Activated naive CD4-positive, alpha-beta T cell treated with anti-CD3 and anti-CD28 coated beads, Interleukin-2, amount 10 ng/mL, durations not matched to agents 7 days and 5 days (primary cell): ENCODE measurements at regions not wholly inside any gene's neighbourhood (a gene's known extent, or its start where the extent isn't known, plus 50 kb on each side); places are given as distances from the start of the nearest gene placed in this dataset.

Experiments
- CTCF ChIA-PET: fragments of 350-600 bp; sonication (Branson Sonifier 250); formaldehyde crosslinking; loops from one replicate; lab custom pipeline; 2021; ENCODE audit warnings: antibody characterized with exemption; lab: Charles Lee
- DNase-seq: peaks from one replicate; pipeline ENCODE4 v3.0.0-alpha.2; 2020
- H3K27ac Mint-ChIP-seq: one replicate; pipeline ENCODE4 v1.8.0; 2021; ENCODE audit warnings: mild to moderate bottlenecking, moderate library complexity, mixed read lengths
- H3K27me3 Mint-ChIP-seq: one replicate; pipeline ENCODE4 v1.8.0; 2021; ENCODE audit warnings: mild to moderate bottlenecking, mixed read lengths
- H3K36me3 Mint-ChIP-seq: one replicate; pipeline ENCODE4 v1.8.0; 2021; ENCODE audit warnings: mixed read lengths
- H3K4me1 Mint-ChIP-seq: one replicate; pipeline ENCODE4 v1.8.0; 2021; ENCODE audit warnings: mixed read lengths
- H3K4me3 Mint-ChIP-seq: one replicate; pipeline ENCODE4 v1.8.0; 2021; ENCODE audit warnings: mild to moderate bottlenecking, moderate library complexity, mixed read lengths
- H3K9me3 Mint-ChIP-seq: one replicate; pipeline ENCODE4 v1.8.0; 2021; ENCODE audit warnings: mixed read lengths

- Mint-ChIP-seq H3K4me3 (no peak overlapping the region), H3K4me1 (no peaks in the 10 kb centered on the region), H3K9me3 (no peaks in the 10 kb centered on the region), H3K36me3 (no peaks in the 10 kb centered on the region), H3K27me3 (peaks cover 10% of the 10 kb centered on the region), H3K27ac (no peak overlapping the region)
- CTCF ChIA-PET, result interaction anchor here (1.1 kb wide), 1 partner anchor 10 kb away, joined by 3 read pairs; no protein-coding TSS in a partner anchor
- DNase-seq, result no peak
Observed at GRCh38 chr4:154677300-154677699, 64.8 kb upstream of the FGG start.

GRCh38 chr4:154677923-154678322, 65.5 kb upstream of the FGG start:
- peaks cover 11% of the 10 kb centered on the region for H3K27me3 Mint-ChIP-seq
- DNase-seq, result no peak
- no peak overlapping the region for H3K4me3 Mint-ChIP-seq
- H3K9me3 Mint-ChIP-seq, result no peaks in the 10 kb centered on the region
- H3K27ac Mint-ChIP-seq, result no peak overlapping the region
- H3K4me1 Mint-ChIP-seq, result no peaks in the 10 kb centered on the region
- no peaks in the 10 kb centered on the region for H3K36me3 Mint-ChIP-seq
- CTCF ChIA-PET, result interaction anchor here (1.1 kb wide), 1 partner anchor 9 kb away, joined by 3 read pairs; no protein-coding TSS in a partner anchor

- Mint-ChIP-seq H3K4me1 (no peaks in the 10 kb centered on the region), H3K27me3 (peaks cover 7% of the 10 kb centered on the region), H3K4me3 (no peak overlapping the region), H3K9me3 (no peaks in the 10 kb centered on the region), H3K36me3 (no peaks in the 10 kb centered on the region), H3K27ac (no peak overlapping the region)
- CTCF ChIA-PET, result interaction anchor here (0.6 kb wide), 1 partner anchor 15 kb away, joined by 3 read pairs; no protein-coding TSS in a partner anchor
- DNase-seq, result no peak
Observed at GRCh38 chr4:154683956-154684681, 59.7 kb upstream of the LRAT start.

GRCh38 chr4:154686838-154687237, 57.0 kb upstream of the LRAT start:
- Mint-ChIP-seq H3K9me3 (no peaks in the 10 kb centered on the region), H3K4me1 (no peaks in the 10 kb centered on the region), H3K27ac (no peak overlapping the region), H3K36me3 (no peaks in the 10 kb centered on the region), H3K4me3 (no peak overlapping the region), H3K27me3 (peaks cover 6% of the 10 kb centered on the region)
- CTCF ChIA-PET, result interaction anchor here (0.6 to 1.1 kb wide), 6 partner anchors 9 to 181 kb away, joined by 3 to 6 read pairs (median 3); no protein-coding TSS in a partner anchor
- no peak for DNase-seq

- Mint-ChIP-seq H3K27me3 (peaks cover 3% of the 10 kb centered on the region), H3K4me3 (no peak overlapping the region), H3K27ac (no peak overlapping the region), H3K36me3 (no peaks in the 10 kb centered on the region), H3K9me3 (no peaks in the 10 kb centered on the region), H3K4me1 (no peaks in the 10 kb centered on the region)
- CTCF ChIA-PET, result no interaction called here
- no peak for DNase-seq
Observed at GRCh38 chr4:154687840-154688239, 56.0 kb upstream of the LRAT start.

- CTCF ChIA-PET, result no interaction called here
- Mint-ChIP-seq H3K4me3 (no peak overlapping the region), H3K27ac (no peak overlapping the region), H3K9me3 (no peaks in the 10 kb centered on the region), H3K36me3 (no peaks in the 10 kb centered on the region), H3K4me1 (no peaks in the 10 kb centered on the region), H3K27me3 (peaks cover 3% of the 10 kb centered on the region)
- no peak for DNase-seq
Observed at GRCh38 chr4:154691229-154691628, 52.6 kb upstream of the LRAT start.

GRCh38 chr4:154692304-154692818, 51.4 kb upstream of the LRAT start:
- H3K27ac Mint-ChIP-seq, result no peak overlapping the region
- H3K4me3 Mint-ChIP-seq, result no peak overlapping the region
- no peaks in the 10 kb centered on the region for H3K9me3 Mint-ChIP-seq
- H3K36me3 Mint-ChIP-seq, result no peaks in the 10 kb centered on the region
- CTCF ChIA-PET, result no interaction called here
- no peak for DNase-seq
- peaks cover 3% of the 10 kb centered on the region for H3K27me3 Mint-ChIP-seq
- H3K4me1 Mint-ChIP-seq, result no peaks in the 10 kb centered on the region
